ENCODE measurements at regions not wholly inside any gene's neighbourhood (a gene's known extent, or its start where the extent isn't known, plus 50 kb on each side); places are given as distances from the start of the nearest gene placed in this dataset.

GRCh38 chr17:17422641-17423040, 54.2 kb upstream of the MED9 start:
- TF ChIP-seq CTCF (conservative IDR thresholded peaks at IDR 0.05; ENCODE audit: low read length), result no peak
- TF ChIP-seq EZH2phosphoT487 (IDR thresholded peaks at IDR 0.05; ENCODE audit: borderline replicate concordance), result no peak
- Histone ChIP-seq H4K20me1 (ENCODE audit: insufficient read depth, low read length, poor library complexity, severe bottlenecking) (no peaks in the 10 kb centered on the region), H3K27me3 (ENCODE audit: insufficient read depth, low read length, poor library complexity, severe bottlenecking) (no peaks in the 10 kb centered on the region), H2AFZ (ENCODE audit: low read length) (no peak overlapping the region), H3F3A (ENCODE audit: low read depth) (no peaks in the 10 kb centered on the region), H3K4me1 (ENCODE audit: insufficient read depth, low read length, poor library complexity, severe bottlenecking) (peaks cover 23% of the 10 kb centered on the region), H3K4me2 (ENCODE audit: low read depth, low read length, poor library complexity, severe bottlenecking) (no peak overlapping the region), H3K36me3 (ENCODE audit: insufficient read depth, low read length) (no peaks in the 10 kb centered on the region), H3K9me2 (replicated peaks; ENCODE audit: low read depth, low read length) (no peaks in the 10 kb centered on the region), H3K4me3 (ENCODE audit: low read length, poor library complexity, severe bottlenecking) (no peak overlapping the region), H3K79me2 (ENCODE audit: insufficient read depth, low read length) (no peaks in the 10 kb centered on the region), H3K9ac (ENCODE audit: low read depth, low read length, poor library complexity, severe bottlenecking) (no peak overlapping the region), H3K9me3 (ENCODE audit: insufficient read depth, low read depth, low read length) (peaks cover 21% of the 10 kb centered on the region; the same call in 1 of the 2 replicates)

- H3K9me2 ChIP-seq (replicated peaks; ENCODE audit: low read depth, low read length), result no peaks in the 10 kb centered on the region
- no peaks in the 10 kb centered on the region for H3F3A ChIP-seq (ENCODE audit: low read depth)
- no peak for TF ChIP-seq CTCF (conservative IDR thresholded peaks at IDR 0.05; ENCODE audit: low read length)
- no peak for TF ChIP-seq EZH2phosphoT487 (IDR thresholded peaks at IDR 0.05; ENCODE audit: borderline replicate concordance)
- H3K36me3 ChIP-seq (ENCODE audit: insufficient read depth, low read length), result no peaks in the 10 kb centered on the region
- no peaks in the 10 kb centered on the region for H3K79me2 ChIP-seq (ENCODE audit: insufficient read depth, low read length)
- no peak overlapping the region for H2AFZ ChIP-seq (ENCODE audit: low read length)
- H3K27me3 ChIP-seq (ENCODE audit: insufficient read depth, low read length, poor library complexity, severe bottlenecking), result no peaks in the 10 kb centered on the region
- no peaks in the 10 kb centered on the region for H4K20me1 ChIP-seq (ENCODE audit: insufficient read depth, low read length, poor library complexity, severe bottlenecking)
- H3K9ac ChIP-seq (ENCODE audit: low read depth, low read length, poor library complexity, severe bottlenecking), result no peak overlapping the region
- peaks cover 17% of the 10 kb centered on the region for H3K4me1 ChIP-seq (ENCODE audit: insufficient read depth, low read length, poor library complexity, severe bottlenecking)
- H3K4me3 ChIP-seq (ENCODE audit: low read length, poor library complexity, severe bottlenecking), result no peak overlapping the region
- H3K9me3 ChIP-seq (ENCODE audit: insufficient read depth, low read depth, low read length), result peaks cover 21% of the 10 kb centered on the region; the same call in 1 of the 2 replicates
- H3K4me2 ChIP-seq (ENCODE audit: low read depth, low read length, poor library complexity, severe bottlenecking), result no peak overlapping the region
Measured at GRCh38 chr17:17423656-17424055, 53.1 kb upstream of the MED9 start.

- peaks cover 17% of the 10 kb centered on the region for H3K4me1 ChIP-seq (ENCODE audit: insufficient read depth, low read length, poor library complexity, severe bottlenecking)
- H2AFZ ChIP-seq (ENCODE audit: low read length), result no peak overlapping the region
- no peak overlapping the region for H3K4me2 ChIP-seq (ENCODE audit: low read depth, low read length, poor library complexity, severe bottlenecking)
- no peaks in the 10 kb centered on the region for H4K20me1 ChIP-seq (ENCODE audit: insufficient read depth, low read length, poor library complexity, severe bottlenecking)
- H3K9ac ChIP-seq (ENCODE audit: low read depth, low read length, poor library complexity, severe bottlenecking), result no peak overlapping the region
- no peak for TF ChIP-seq EZH2phosphoT487 (IDR thresholded peaks at IDR 0.05; ENCODE audit: borderline replicate concordance)
- no peak for TF ChIP-seq CTCF (conservative IDR thresholded peaks at IDR 0.05; ENCODE audit: low read length)
- no peaks in the 10 kb centered on the region for H3K79me2 ChIP-seq (ENCODE audit: insufficient read depth, low read length)
- H3K9me3 ChIP-seq (ENCODE audit: insufficient read depth, low read depth, low read length), result peaks cover 21% of the 10 kb centered on the region; the same call in 1 of the 2 replicates
- H3K36me3 ChIP-seq (ENCODE audit: insufficient read depth, low read length), result no peaks in the 10 kb centered on the region
- no peak overlapping the region for H3K4me3 ChIP-seq (ENCODE audit: low read length, poor library complexity, severe bottlenecking)
- no peaks in the 10 kb centered on the region for H3F3A ChIP-seq (ENCODE audit: low read depth)
- no peaks in the 10 kb centered on the region for H3K9me2 ChIP-seq (replicated peaks; ENCODE audit: low read depth, low read length)
- no peaks in the 10 kb centered on the region for H3K27me3 ChIP-seq (ENCODE audit: insufficient read depth, low read length, poor library complexity, severe bottlenecking)
Measured at GRCh38 chr17:17424552-17424951, 52.2 kb upstream of the MED9 start.

Measured in Loucy (cell line).